CD4-positive, CD25-positive, alpha-beta regulatory T cell (primary cell): ENCODE measurements at regions not wholly inside any gene's neighbourhood (a gene's known extent, or its start where the extent isn't known, plus 50 kb on each side); places are given as distances from the start of the nearest gene placed in this dataset.

ENCODE experiments used
- ATAC-seq, 2 donors: fragments of 150-1000 bp; cut with Tn5 transposase; one replicate each; pipeline ENCODE4 v1.10.0; 2021; ENCODE audit warnings: low read depth in 2 of 2, moderate number of reproducible peaks in 2 of 2, moderate library complexity in 1 of 2
- DNase-seq, 3 donors: peaks; one replicate each; pipeline versions ENCODE4 v3.0.0 to v3.0.0-alpha.2; 2012 to 2022; ENCODE audit warnings: mixed read lengths in 1 of 3
- H3K27ac ChIP-seq: one replicate; pipeline ENCODE4 v1.7.0; 2013; ENCODE audit warnings: mild to moderate bottlenecking, low read length; ENCODE audit not compliant: insufficient read depth, poor library complexity, severe bottlenecking
- H3K27me3 ChIP-seq: one replicate; pipeline ENCODE4 v1.7.0; 2013; ENCODE audit warnings: low read length; ENCODE audit not compliant: control insufficient read depth, insufficient read depth
- H3K36me3 ChIP-seq: one replicate; pipeline ENCODE4 v1.7.0; 2013; ENCODE audit warnings: mild to moderate bottlenecking, low read length, moderate library complexity; ENCODE audit not compliant: control insufficient read depth, insufficient read depth
- H3K4me1 ChIP-seq: 2 replicates; pipeline ENCODE4 v1.7.0; 2013; ENCODE audit warnings: mild to moderate bottlenecking, low read length; ENCODE audit not compliant: insufficient read depth, control insufficient read depth, poor library complexity, severe bottlenecking
- H3K4me3 ChIP-seq: one replicate; pipeline ENCODE4 v1.7.0; 2013; ENCODE audit warnings: low read depth, mild to moderate bottlenecking, low read length, moderate library complexity
- H3K9me3 ChIP-seq, 2 experiments: 1 replicate in 1 of 2; 2 replicates in 1 of 2; pipeline ENCODE4 v1.7.0; 2013; ENCODE audit warnings: low read length in 2 of 2, mild to moderate bottlenecking in 1 of 2, moderate library complexity in 1 of 2; ENCODE audit not compliant: control insufficient read depth in 2 of 2
- H3K27ac Mint-ChIP-seq, 3 donors: one replicate each; pipeline ENCODE4 v1.8.0; 2020 to 2022; ENCODE audit warnings: mild to moderate bottlenecking in 3 of 3, mixed read lengths in 3 of 3, moderate library complexity in 2 of 3
- H3K27me3 Mint-ChIP-seq: one replicate; pipeline ENCODE4 v1.8.0; 2022; ENCODE audit warnings: mild to moderate bottlenecking, mixed read lengths
- H3K36me3 Mint-ChIP-seq: one replicate; pipeline ENCODE4 v1.8.0; 2020; ENCODE audit warnings: mixed read lengths
- H3K4me1 Mint-ChIP-seq, 4 donors: one replicate each; pipeline ENCODE4 v1.8.0; 2020 to 2022; ENCODE audit warnings: mixed read lengths in 4 of 4, mild to moderate bottlenecking in 1 of 4
- H3K4me3 Mint-ChIP-seq, 4 donors: one replicate each; pipeline ENCODE4 v1.8.0; 2020 to 2022; ENCODE audit warnings: mild to moderate bottlenecking in 4 of 4, mixed read lengths in 4 of 4, moderate library complexity in 3 of 4
- H3K9me3 Mint-ChIP-seq, 7 donors: one replicate each; pipeline ENCODE4 v1.8.0; 2020 to 2022; ENCODE audit warnings: mixed read lengths in 7 of 7, mild to moderate bottlenecking in 3 of 7, moderate library complexity in 2 of 7

DNA sequence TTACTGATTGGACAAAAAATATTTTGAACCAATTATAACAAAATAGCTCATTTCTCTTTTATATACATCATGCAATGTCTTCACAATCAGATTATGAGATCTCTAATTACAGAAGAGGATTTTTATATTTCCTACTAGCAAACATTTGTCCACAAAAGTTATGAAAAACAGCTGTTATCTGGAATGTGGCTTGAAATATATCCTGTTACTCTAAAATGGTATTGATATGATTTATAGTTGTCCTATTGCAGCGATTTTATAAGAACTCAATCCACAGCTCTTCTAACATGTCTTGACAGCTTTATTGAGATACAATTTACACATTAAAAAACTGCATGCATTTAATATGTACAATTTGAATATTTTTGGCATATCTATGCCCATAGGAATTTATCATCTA, 779.9 kb upstream of the ACO1 start:
- Mint-ChIP-seq H3K4me1 (peaks cover 0 to 4% (median 2%) of the 10 kb centered on the region in 4 donors), H3K27ac (no peak overlapping the region), H3K9me3 (peaks cover 0 to 4% (median 0%) of the 10 kb centered on the region in 7 donors), H3K27me3 (no peaks in the 10 kb centered on the region), H3K36me3 (no peaks in the 10 kb centered on the region), H3K4me3 (no peak overlapping the region)
- DNase-seq = no peak
- Histone ChIP-seq H3K36me3 (no peaks in the 10 kb centered on the region), H3K27ac (no peak overlapping the region), H3K4me1 (no peaks in the 10 kb centered on the region), H3K9me3 (no peaks in the 10 kb centered on the region), H3K4me3 (no peak overlapping the region), H3K27me3 (no peaks in the 10 kb centered on the region)
- no peak for ATAC-seq

DNA sequence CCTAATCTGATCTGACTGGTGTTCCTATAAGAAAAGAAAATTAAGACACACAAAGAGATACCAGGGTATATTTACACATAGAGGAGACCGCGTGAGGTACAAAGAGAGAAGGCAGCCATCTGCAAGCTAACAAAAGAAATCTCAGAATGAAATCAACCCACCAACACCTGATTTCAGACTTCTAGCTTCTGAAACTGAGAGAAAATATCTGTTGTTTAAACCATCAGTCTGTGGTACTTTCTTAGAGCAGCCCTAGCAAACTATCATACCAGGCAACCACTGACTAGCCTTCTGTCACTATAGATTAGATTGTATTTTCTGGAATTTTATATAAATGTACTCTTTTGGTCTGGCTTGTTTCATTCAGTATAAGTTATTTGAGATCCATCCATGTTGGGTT, 779.3 kb upstream of the ACO1 start:
- H3K4me3 Mint-ChIP-seq = no peak overlapping the region
- Histone ChIP-seq H3K9me3 (no peaks in the 10 kb centered on the region), H3K27me3 (no peaks in the 10 kb centered on the region), H3K36me3 (no peaks in the 10 kb centered on the region), H3K27ac (no peak overlapping the region), H3K4me1 (no peaks in the 10 kb centered on the region), H3K4me3 (no peak overlapping the region)
- no peak overlapping the region for H3K27ac Mint-ChIP-seq
- peaks cover 0 to 4% (median 0%) of the 10 kb centered on the region in 7 donors for H3K9me3 Mint-ChIP-seq
- peaks cover 0 to 4% (median 2%) of the 10 kb centered on the region in 4 donors for H3K4me1 Mint-ChIP-seq
- H3K27me3 Mint-ChIP-seq = no peaks in the 10 kb centered on the region
- DNase-seq (no peak), ATAC-seq (no peak)
- H3K36me3 Mint-ChIP-seq = no peaks in the 10 kb centered on the region

- no peaks in the 10 kb centered on the region for H3K4me1 ChIP-seq
- Mint-ChIP-seq H3K27ac (no peak overlapping the region), H3K4me3 (no peak overlapping the region), H3K27me3 (no peaks in the 10 kb centered on the region), H3K36me3 (no peaks in the 10 kb centered on the region), H3K9me3 (peaks cover 0 to 4% (median 0%) of the 10 kb centered on the region in 7 donors), H3K4me1 (peaks cover 0 to 4% (median 0%) of the 10 kb centered on the region in 4 donors)
- ATAC-seq = no peak
- DNase-seq = no peak
- H3K36me3 ChIP-seq = no peaks in the 10 kb centered on the region
- H3K27ac ChIP-seq = no peak overlapping the region
- H3K4me3 ChIP-seq = no peak overlapping the region
- H3K9me3 ChIP-seq = no peaks in the 10 kb centered on the region
- no peaks in the 10 kb centered on the region for H3K27me3 ChIP-seq
Measured at GRCh38 chr9:31606678-31607077, 777.8 kb upstream of the ACO1 start.

DNA sequence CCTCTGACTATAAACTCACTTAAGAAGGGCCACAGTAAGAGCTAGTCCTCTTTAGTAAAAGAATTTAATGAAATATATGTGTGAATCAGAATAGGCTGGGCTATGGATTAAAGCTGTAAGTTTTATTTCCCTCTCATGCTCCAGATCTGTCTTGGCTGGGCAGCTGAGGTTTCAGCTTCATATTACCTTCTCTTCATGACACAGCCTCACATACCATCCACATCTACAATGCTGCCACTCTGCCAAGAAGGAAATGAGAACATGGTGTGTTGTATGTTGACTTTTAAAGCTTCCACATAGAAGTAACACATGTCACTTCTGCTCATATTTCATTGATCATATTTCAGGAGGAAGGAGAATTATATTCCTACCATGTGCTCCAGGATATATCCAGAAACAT, 776.0 kb upstream of the ACO1 start:
- no peak for ATAC-seq
- H3K27ac Mint-ChIP-seq = peak overlapping the region in 1 of 3 donors; percentile 6
- peaks cover 4% of the 10 kb centered on the region for H3K27me3 Mint-ChIP-seq
- H3K4me3 ChIP-seq = no peak overlapping the region
- no peaks in the 10 kb centered on the region for H3K9me3 ChIP-seq
- H3K36me3 Mint-ChIP-seq = no peaks in the 10 kb centered on the region
- H3K4me1 ChIP-seq = no peaks in the 10 kb centered on the region
- no peak for DNase-seq
- H3K27me3 ChIP-seq = no peaks in the 10 kb centered on the region
- H3K27ac ChIP-seq = no peak overlapping the region
- H3K9me3 Mint-ChIP-seq = peaks cover 0 to 4% (median 0%) of the 10 kb centered on the region in 7 donors
- peaks cover 0 to 2% (median 0%) of the 10 kb centered on the region in 4 donors for H3K4me1 Mint-ChIP-seq
- no peaks in the 10 kb centered on the region for H3K36me3 ChIP-seq
- no peak overlapping the region for H3K4me3 Mint-ChIP-seq

DNA sequence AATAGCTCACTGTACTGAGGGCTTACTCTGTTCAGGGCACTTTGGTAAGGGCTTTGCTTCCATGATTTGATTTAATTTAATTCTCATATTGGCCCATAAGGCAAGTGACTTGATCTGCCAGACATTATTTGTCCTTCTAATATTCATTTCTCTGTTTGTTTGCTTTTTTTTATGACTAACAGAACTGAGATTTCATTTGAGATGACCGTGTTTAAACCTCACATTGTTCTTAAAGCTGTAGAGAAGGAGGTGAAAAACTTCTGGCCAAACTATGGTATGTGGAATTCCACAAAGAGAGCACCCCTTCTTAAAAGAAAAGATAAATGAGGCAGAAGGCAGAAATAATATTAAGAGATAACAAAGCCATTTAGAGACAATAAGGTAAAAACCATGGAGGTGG, 775.6 kb upstream of the ACO1 start:
- Histone ChIP-seq H3K27ac (no peak overlapping the region), H3K36me3 (no peaks in the 10 kb centered on the region), H3K27me3 (no peaks in the 10 kb centered on the region), H3K4me1 (no peaks in the 10 kb centered on the region), H3K9me3 (no peaks in the 10 kb centered on the region), H3K4me3 (no peak overlapping the region)
- Mint-ChIP-seq H3K27me3 (peaks cover 4% of the 10 kb centered on the region), H3K27ac (no peak overlapping the region), H3K4me3 (no peak overlapping the region), H3K4me1 (peaks cover 0 to 2% (median 0%) of the 10 kb centered on the region in 4 donors), H3K9me3 (peaks cover 0 to 4% (median 0%) of the 10 kb centered on the region in 7 donors), H3K36me3 (no peaks in the 10 kb centered on the region)
- no peak for ATAC-seq
- no peak for DNase-seq

GRCh38 chr9:31612336-31613030, 772.0 kb upstream of the ACO1 start:
- Histone ChIP-seq H3K36me3 (no peaks in the 10 kb centered on the region), H3K27ac (no peak overlapping the region), H3K9me3 (no peaks in the 10 kb centered on the region), H3K4me1 (no peaks in the 10 kb centered on the region), H3K4me3 (no peak overlapping the region), H3K27me3 (no peaks in the 10 kb centered on the region)
- H3K27me3 Mint-ChIP-seq = peaks cover 4% of the 10 kb centered on the region
- peaks cover 0 to 3% (median 0%) of the 10 kb centered on the region in 7 donors for H3K9me3 Mint-ChIP-seq
- DNase-seq (no peak), ATAC-seq (no peak)
- peaks cover 0 to 4% (median 0%) of the 10 kb centered on the region in 4 donors for H3K4me1 Mint-ChIP-seq
- no peak overlapping the region for H3K27ac Mint-ChIP-seq
- no peak overlapping the region for H3K4me3 Mint-ChIP-seq
- H3K36me3 Mint-ChIP-seq = no peaks in the 10 kb centered on the region

GRCh38 chr9:31615966-31616365, 768.5 kb upstream of the ACO1 start:
- Mint-ChIP-seq H3K9me3 (peaks cover 0 to 3% (median 0%) of the 10 kb centered on the region in 7 donors), H3K27me3 (peaks cover 4% of the 10 kb centered on the region), H3K4me3 (no peak overlapping the region), H3K27ac (peak overlapping the region in 1 of 3 donors; percentile 16), H3K36me3 (no peaks in the 10 kb centered on the region), H3K4me1 (peaks cover 0 to 6% (median 2%) of the 10 kb centered on the region in 4 donors)
- ATAC-seq (no peak), DNase-seq (no peak)
- Histone ChIP-seq H3K9me3 (no peaks in the 10 kb centered on the region), H3K4me3 (no peak overlapping the region), H3K36me3 (no peaks in the 10 kb centered on the region), H3K27ac (no peak overlapping the region), H3K4me1 (no peaks in the 10 kb centered on the region), H3K27me3 (no peaks in the 10 kb centered on the region)

GRCh38 chr9:31623511-31623910, 760.9 kb upstream of the ACO1 start:
- ATAC-seq (no peak), DNase-seq (no peak)
- no peaks in the 10 kb centered on the region for H3K4me1 ChIP-seq
- Mint-ChIP-seq H3K36me3 (no peaks in the 10 kb centered on the region), H3K27ac (no peak overlapping the region), H3K4me3 (no peak overlapping the region), H3K27me3 (no peaks in the 10 kb centered on the region), H3K9me3 (peaks cover 0 to 8% (median 0%) of the 10 kb centered on the region in 7 donors), H3K4me1 (peaks cover 0 to 4% (median 2%) of the 10 kb centered on the region in 4 donors)
- no peak overlapping the region for H3K27ac ChIP-seq
- no peaks in the 10 kb centered on the region for H3K36me3 ChIP-seq
- peaks cover 0 to 4% of the 10 kb centered on the region in 2 experiments for H3K9me3 ChIP-seq
- H3K4me3 ChIP-seq = no peak overlapping the region
- H3K27me3 ChIP-seq = no peaks in the 10 kb centered on the region
